ENCODE measurements at regions not wholly inside any gene's neighbourhood (a gene's known extent, or its start where the extent isn't known, plus 50 kb on each side); places are given as distances from the start of the nearest gene placed in this dataset.

DNA sequence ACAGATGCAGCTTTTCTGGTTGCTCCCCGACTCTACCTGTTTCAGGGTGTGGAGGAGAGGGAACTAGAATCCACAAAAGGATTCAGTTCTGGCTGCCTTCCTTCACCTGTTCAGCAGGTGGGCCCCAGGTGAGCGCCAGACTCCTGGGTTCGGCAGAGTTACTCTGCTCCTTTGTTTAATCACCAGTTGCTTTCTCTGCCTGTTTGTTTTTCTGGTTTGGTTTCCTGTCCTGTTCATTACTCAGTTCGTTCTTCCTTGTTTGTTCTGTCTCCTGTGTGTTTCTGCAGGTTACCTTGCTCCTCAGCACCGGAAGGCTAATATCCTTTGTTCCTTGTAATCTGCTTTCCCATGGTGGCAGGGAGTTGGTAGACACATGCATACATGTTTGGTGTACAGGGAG, 508.5 kb upstream of the ATP11B start:
- DNase-seq (ENCODE audit: low spot score), result no peak
- in situ Hi-C loops (cut with MboI; ENCODE audit: low sequenced_read_pairs, unreplicated experiment), result no loop called here
- TF ChIP-seq, protein P1, sequence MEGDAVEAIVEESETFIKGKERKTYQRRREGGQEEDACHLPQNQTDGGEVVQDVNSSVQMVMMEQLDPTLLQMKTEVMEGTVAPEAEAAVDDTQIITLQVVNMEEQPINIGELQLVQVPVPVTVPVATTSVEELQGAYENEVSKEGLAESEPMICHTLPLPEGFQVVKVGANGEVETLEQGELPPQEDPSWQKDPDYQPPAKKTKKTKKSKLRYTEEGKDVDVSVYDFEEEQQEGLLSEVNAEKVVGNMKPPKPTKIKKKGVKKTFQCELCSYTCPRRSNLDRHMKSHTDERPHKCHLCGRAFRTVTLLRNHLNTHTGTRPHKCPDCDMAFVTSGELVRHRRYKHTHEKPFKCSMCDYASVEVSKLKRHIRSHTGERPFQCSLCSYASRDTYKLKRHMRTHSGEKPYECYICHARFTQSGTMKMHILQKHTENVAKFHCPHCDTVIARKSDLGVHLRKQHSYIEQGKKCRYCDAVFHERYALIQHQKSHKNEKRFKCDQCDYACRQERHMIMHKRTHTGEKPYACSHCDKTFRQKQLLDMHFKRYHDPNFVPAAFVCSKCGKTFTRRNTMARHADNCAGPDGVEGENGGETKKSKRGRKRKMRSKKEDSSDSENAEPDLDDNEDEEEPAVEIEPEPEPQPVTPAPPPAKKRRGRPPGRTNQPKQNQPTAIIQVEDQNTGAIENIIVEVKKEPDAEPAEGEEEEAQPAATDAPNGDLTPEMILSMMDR (IDR thresholded peaks at IDR 0.05; ENCODE audit: borderline replicate concordance, control extremely low read depth, extremely low read depth, insufficient read depth, missing control alignments), result no peak

DNA sequence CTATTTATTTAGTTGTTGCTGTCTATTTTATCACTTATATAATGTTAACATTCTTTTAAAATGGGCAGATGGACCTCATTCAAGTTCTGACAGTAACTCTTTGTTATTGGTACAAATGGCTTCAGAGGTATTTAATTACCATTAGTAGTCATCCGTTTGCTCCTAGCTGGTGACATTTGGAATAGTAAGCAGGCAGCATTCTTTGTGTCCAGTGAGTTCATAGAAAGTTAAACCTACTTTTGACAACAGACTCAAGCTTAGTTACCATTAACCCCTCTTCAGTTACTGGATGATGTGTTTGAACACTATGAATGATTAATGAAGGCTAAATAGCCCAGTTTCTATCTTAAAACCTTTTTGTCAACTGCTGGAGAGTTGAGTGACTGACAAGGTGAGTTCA, 500.7 kb upstream of the ATP11B start:
- TF ChIP-seq, protein P1 (IDR thresholded peaks at IDR 0.05; ENCODE audit: borderline replicate concordance, control extremely low read depth, extremely low read depth, insufficient read depth, missing control alignments), result no peak
- in situ Hi-C loops (cut with MboI; ENCODE audit: low sequenced_read_pairs, unreplicated experiment), result no loop called here
- no peak for DNase-seq (ENCODE audit: low spot score)

DNA sequence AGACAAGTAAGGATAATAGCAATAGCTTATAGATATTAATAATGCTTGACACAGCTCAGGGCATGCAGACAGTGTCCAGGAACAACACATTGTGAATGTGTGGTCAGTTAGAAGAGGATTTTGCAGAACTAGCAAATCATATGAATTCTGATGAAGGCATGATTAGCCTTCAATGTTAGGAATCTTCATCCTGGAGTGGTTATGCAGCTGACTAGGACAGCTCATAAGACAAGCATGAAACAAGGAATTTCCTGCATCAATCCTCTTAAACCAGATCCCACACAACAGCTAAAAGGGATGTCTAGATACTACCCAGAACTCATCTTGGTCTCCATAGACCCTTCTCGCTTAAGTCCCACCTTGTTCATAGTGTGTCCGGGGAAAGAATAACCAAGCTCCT, 499.0 kb upstream of the ATP11B start:
- in situ Hi-C loops (cut with MboI; ENCODE audit: low sequenced_read_pairs, unreplicated experiment), result no loop called here
- DNase-seq (ENCODE audit: low spot score), result no peak
- TF ChIP-seq, protein P1 (IDR thresholded peaks at IDR 0.05; ENCODE audit: borderline replicate concordance, control extremely low read depth, extremely low read depth, insufficient read depth, missing control alignments), result no peak

DNA sequence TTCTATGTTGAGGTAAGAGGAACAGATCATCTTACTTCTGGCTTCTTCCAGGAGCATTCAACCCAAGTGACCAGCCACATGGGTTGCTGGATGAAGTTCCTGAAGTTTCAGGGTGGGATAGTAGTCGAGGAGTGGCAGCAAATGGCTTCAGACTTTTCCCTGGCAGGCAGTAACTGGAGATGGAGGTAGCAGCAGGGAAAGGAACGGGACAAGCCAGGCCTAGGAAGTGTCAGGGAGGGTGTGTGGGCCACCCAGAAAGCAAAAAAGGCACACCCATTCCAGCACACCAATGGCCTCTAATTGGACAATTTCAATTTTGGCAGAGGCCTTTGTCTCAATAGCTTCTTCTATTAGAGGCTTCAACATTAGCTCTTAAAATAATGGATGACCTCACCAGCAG, 498.6 kb upstream of the ATP11B start:
- in situ Hi-C loops (cut with MboI; ENCODE audit: low sequenced_read_pairs, unreplicated experiment), result no loop called here
- TF ChIP-seq, protein P1 (IDR thresholded peaks at IDR 0.05; ENCODE audit: borderline replicate concordance, control extremely low read depth, extremely low read depth, insufficient read depth, missing control alignments), result no peak
- DNase-seq (ENCODE audit: low spot score), result no peak

DNA sequence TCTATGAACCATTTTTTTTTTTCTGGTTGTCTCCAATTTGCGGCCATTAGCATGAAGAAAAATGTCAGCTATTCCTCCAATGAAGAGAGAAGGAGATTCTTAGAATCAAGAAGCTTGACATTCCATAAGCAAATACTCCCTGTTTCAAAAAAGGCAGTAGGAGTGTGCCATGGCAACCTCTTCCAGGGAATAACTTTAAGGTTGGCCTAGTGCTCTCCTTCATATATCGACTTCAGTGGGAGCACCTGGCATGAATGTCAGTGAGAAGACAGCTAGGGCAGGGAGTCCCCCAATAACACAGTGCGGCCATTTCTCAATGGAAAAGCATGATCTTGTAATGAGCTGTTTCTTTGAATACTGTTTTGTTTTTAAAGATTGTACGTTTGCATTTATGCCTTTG, 493.0 kb upstream of the ATP11B start:
- TF ChIP-seq, protein P1 (IDR thresholded peaks at IDR 0.05; ENCODE audit: borderline replicate concordance, control extremely low read depth, extremely low read depth, insufficient read depth, missing control alignments), result no peak
- in situ Hi-C loops (cut with MboI; ENCODE audit: low sequenced_read_pairs, unreplicated experiment), result no loop called here
- no peak for DNase-seq (ENCODE audit: low spot score)

DNA sequence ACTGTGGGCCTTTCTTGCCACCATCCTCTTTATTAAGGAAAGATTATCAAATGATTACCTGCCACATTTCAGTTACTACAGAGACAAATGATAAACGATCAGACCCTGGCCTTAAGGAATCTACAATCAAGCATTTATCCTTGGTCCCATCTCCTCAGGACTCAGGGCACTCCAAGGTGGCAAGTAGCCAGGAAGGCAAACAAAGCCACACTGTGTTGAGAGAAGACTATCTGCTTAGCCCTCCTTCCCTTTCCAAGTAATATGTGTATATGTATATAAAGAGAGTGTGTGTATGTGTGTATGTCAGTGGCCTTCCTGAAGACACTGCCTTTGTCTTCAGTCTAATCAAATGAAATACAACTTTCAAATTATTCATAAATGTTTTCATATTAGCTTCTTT, 490.1 kb upstream of the ATP11B start:
- in situ Hi-C loops (cut with MboI; ENCODE audit: low sequenced_read_pairs, unreplicated experiment), result no loop called here
- DNase-seq (ENCODE audit: low spot score), result no peak
- TF ChIP-seq, protein P1 (IDR thresholded peaks at IDR 0.05; ENCODE audit: borderline replicate concordance, control extremely low read depth, extremely low read depth, insufficient read depth, missing control alignments), result no peak
